ENCODE measurements at regions not wholly inside any gene's neighbourhood (a gene's known extent, or its start where the extent isn't known, plus 50 kb on each side); places are given as distances from the start of the nearest gene placed in this dataset.

DNA sequence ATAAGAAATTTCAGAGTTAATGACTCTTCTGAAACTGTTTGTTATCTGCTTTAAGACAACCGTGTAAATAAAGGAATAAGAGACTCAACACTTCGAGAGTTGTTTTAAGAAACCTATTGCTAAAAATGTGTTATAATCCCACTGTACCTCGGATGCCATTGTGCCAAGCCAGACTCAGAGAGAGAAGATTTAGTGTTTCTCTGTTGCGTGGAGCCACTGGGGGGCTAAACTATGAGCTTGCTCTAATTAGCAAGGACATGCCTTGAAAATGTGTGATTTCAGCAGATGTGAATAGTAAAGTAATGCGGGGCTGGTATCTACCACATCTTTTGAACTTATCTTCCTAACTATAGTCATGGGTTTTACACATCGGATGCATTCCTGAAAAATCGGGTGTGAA is 56.2 kb upstream of the TARBP1 start:
- Histone ChIP-seq H3K9me2 (replicated peaks; ENCODE audit: insufficient read depth, low read length) (no peaks in the 10 kb centered on the region), H3K4me2 (ENCODE audit: low read depth, low read length) (no peak overlapping the region), H3K4me3 (ENCODE audit: low read length) (no peak overlapping the region), H4K20me1 (ENCODE audit: insufficient read depth, low read length) (no peaks in the 10 kb centered on the region), H3K36me3 (replicated peaks; ENCODE audit: insufficient read depth, low read length) (no peaks in the 10 kb centered on the region), H3K4me1 (ENCODE audit: low read length) (no peaks in the 10 kb centered on the region), H3K9ac (ENCODE audit: low read length) (no peak overlapping the region), H2AFZ (ENCODE audit: low read length) (no peak overlapping the region), H3K79me2 (ENCODE audit: low read length) (no peaks in the 10 kb centered on the region), H3F3A (ENCODE audit: insufficient read depth, low read length) (no peaks in the 10 kb centered on the region), H3K27me3 (replicated peaks; ENCODE audit: insufficient read depth, low read length) (no peaks in the 10 kb centered on the region), H3K27ac (ENCODE audit: low read length) (no peak overlapping the region), H3K9me3 (replicated peaks; ENCODE audit: insufficient read depth, low read length) (no peaks in the 10 kb centered on the region)
- no peak for DNase-seq
- TF ChIP-seq EZH2phosphoT487 (IDR thresholded peaks at IDR 0.05; ENCODE audit: low read length) (no peak), EZH2 (optimal IDR thresholded peaks at IDR 0.05; ENCODE audit: low read depth, low read length) (no peak)
- TF ChIP-seq, protein P1, sequence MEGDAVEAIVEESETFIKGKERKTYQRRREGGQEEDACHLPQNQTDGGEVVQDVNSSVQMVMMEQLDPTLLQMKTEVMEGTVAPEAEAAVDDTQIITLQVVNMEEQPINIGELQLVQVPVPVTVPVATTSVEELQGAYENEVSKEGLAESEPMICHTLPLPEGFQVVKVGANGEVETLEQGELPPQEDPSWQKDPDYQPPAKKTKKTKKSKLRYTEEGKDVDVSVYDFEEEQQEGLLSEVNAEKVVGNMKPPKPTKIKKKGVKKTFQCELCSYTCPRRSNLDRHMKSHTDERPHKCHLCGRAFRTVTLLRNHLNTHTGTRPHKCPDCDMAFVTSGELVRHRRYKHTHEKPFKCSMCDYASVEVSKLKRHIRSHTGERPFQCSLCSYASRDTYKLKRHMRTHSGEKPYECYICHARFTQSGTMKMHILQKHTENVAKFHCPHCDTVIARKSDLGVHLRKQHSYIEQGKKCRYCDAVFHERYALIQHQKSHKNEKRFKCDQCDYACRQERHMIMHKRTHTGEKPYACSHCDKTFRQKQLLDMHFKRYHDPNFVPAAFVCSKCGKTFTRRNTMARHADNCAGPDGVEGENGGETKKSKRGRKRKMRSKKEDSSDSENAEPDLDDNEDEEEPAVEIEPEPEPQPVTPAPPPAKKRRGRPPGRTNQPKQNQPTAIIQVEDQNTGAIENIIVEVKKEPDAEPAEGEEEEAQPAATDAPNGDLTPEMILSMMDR (IDR thresholded peaks at IDR 0.05; ENCODE audit: low read length): no peak

DNA sequence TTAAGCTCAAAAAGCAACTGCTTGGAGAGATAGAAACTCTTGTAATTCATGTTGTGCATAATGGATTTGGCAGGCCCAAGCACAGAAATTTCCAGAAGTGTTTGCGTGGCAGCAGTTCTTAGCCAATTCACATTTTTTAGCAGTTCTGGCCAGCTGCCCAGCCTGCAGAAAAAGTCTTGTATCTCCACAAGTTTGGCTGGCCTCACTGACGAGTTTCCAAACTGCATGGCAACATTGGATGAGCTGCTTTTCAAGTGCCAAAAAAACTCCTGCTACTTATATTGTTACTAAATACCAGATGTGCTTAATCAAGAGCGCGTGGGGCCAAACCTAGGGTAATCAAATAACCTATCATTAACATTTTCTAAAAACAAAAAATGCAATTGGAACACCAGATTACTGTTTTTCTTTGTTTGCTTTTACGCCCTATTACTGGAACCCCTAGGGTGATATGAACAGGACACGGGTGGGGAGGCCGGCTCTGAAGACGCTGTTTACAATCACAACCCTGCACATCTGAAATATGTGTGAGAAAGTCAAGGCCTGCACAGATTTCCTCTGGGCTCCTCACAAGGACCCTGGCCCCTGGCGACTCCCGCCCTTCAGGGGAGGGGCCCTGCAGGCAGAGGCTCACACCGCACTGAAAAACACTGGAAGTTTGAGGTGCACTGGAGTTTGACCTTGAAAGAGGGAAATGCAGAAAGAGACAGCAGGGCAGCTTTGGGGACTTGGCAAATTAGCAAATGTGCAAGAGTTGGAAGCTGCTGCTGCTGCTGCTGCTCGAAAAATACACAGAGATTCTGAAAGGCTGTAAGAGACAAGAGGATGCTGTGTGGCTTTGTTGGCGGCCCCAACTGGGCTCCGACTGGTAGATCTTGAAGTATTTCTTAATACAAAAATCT is 55.2 kb upstream of the TARBP1 start:
- TF ChIP-seq, protein P1 (IDR thresholded peaks at IDR 0.05; ENCODE audit: low read length): no peak
- TF ChIP-seq EZH2 (optimal IDR thresholded peaks at IDR 0.05; ENCODE audit: low read depth, low read length): no peak
- TF ChIP-seq EZH2phosphoT487 (IDR thresholded peaks at IDR 0.05; ENCODE audit: low read length): no peak
- Histone ChIP-seq H3K27ac (ENCODE audit: low read length) (no peak overlapping the region), H2AFZ (ENCODE audit: low read length) (no peak overlapping the region)

DNA sequence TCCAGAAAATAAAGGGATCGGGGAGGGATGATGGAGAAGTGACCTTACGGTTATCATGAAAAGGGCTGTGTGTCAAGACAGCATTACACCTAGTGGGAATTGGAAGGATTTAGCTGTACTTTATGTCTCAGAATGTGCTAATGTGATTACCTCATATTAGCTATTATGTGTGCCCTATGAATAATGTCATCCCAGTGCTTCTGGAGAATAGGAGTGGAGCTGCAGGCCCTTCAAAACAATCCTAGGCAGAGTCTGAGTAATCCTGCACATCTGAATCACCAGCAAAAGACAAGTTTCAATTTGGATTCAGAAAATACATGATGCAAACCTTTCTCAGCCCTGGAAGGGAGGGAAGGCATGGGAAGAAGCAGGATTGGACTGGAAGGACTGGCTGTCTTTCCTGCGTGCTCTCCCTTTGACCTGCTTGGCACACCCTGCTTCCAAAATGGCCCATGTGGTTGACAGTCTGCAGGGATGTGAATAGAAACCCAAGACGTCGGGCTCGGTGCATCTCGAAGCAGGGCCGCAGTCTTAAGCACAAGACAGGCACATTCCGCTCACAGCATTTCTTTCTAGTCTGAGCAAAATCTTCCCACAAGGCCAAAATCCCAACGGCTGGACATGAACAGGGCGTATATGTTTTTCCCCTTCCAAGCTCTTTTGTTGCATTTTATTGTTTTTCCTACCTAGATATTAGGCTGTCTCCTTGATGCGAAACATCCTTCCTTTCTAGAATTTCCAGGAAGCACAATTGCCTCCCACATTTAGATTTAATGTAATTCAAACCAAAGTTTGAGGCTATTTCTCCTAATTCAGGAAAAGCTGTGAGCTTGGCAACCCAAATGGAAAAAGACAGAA is 54.3 kb upstream of the TARBP1 start:
- Histone ChIP-seq H3K4me3 (ENCODE audit: low read length) (no peak overlapping the region), H3K9me3 (replicated peaks; ENCODE audit: insufficient read depth, low read length) (no peaks in the 10 kb centered on the region), H3K79me2 (ENCODE audit: low read length) (no peaks in the 10 kb centered on the region), H3K9ac (ENCODE audit: low read length) (no peak overlapping the region), H4K20me1 (ENCODE audit: insufficient read depth, low read length) (no peaks in the 10 kb centered on the region), H2AFZ (ENCODE audit: low read length) (no peak overlapping the region), H3K4me1 (ENCODE audit: low read length) (no peaks in the 10 kb centered on the region), H3K4me2 (ENCODE audit: low read depth, low read length) (no peak overlapping the region), H3K36me3 (replicated peaks; ENCODE audit: insufficient read depth, low read length) (no peaks in the 10 kb centered on the region), H3K27ac (ENCODE audit: low read length) (no peak overlapping the region), H3K9me2 (replicated peaks; ENCODE audit: insufficient read depth, low read length) (no peaks in the 10 kb centered on the region), H3K27me3 (replicated peaks; ENCODE audit: insufficient read depth, low read length) (no peaks in the 10 kb centered on the region), H3F3A (ENCODE audit: insufficient read depth, low read length) (no peaks in the 10 kb centered on the region)
- DNase-seq: no peak
- TF ChIP-seq EZH2phosphoT487 (IDR thresholded peaks at IDR 0.05; ENCODE audit: low read length) (no peak), EZH2 (optimal IDR thresholded peaks at IDR 0.05; ENCODE audit: low read depth, low read length) (no peak)
- TF ChIP-seq, protein P1 (IDR thresholded peaks at IDR 0.05; ENCODE audit: low read length): no peak

More for the DNA sequence above, 55.2 kb upstream of the TARBP1 start:
- no peak overlapping the region for H3K4me3 ChIP-seq (ENCODE audit: low read length)
- H3K4me1 ChIP-seq (ENCODE audit: low read length): no peaks in the 10 kb centered on the region
- H3K79me2 ChIP-seq (ENCODE audit: low read length): no peaks in the 10 kb centered on the region
- H3K9ac ChIP-seq (ENCODE audit: low read length): no peak overlapping the region
- H3F3A ChIP-seq (ENCODE audit: insufficient read depth, low read length): no peaks in the 10 kb centered on the region
- DNase-seq: no peak
- H3K9me2 ChIP-seq (replicated peaks; ENCODE audit: insufficient read depth, low read length): no peaks in the 10 kb centered on the region
- no peaks in the 10 kb centered on the region for H3K27me3 ChIP-seq (replicated peaks; ENCODE audit: insufficient read depth, low read length)
- no peaks in the 10 kb centered on the region for H4K20me1 ChIP-seq (ENCODE audit: insufficient read depth, low read length)
- H3K36me3 ChIP-seq (replicated peaks; ENCODE audit: insufficient read depth, low read length): no peaks in the 10 kb centered on the region
- H3K9me3 ChIP-seq (replicated peaks; ENCODE audit: insufficient read depth, low read length): no peaks in the 10 kb centered on the region
- H3K4me2 ChIP-seq (ENCODE audit: low read depth, low read length): no peak overlapping the region
